H9 (cell line): ENCODE measurements at regions not wholly inside any gene's neighbourhood (a gene's known extent, or its start where the extent isn't known, plus 50 kb on each side); places are given as distances from the start of the nearest gene placed in this dataset.

Experiments
- DNase-seq: peaks from one replicate; pipeline ENCODE4 v3.0.0-alpha.2; 2017
- H2AFZ ChIP-seq: one replicate; pipeline ENCODE4 v1.6.1; 2013; ENCODE audit warnings: mild to moderate bottlenecking, low read length, control low read depth, moderate library complexity
- H2AK5ac ChIP-seq: 2 replicates; pipeline ENCODE4 v1.6.1; 2013; ENCODE audit warnings: low read length, control low read depth, mixed read lengths; ENCODE audit not compliant: insufficient read length
- H2BK120ac ChIP-seq: one replicate; pipeline ENCODE4 v1.6.1; 2013; ENCODE audit warnings: low read depth, mild to moderate bottlenecking, low read length, control low read depth, inconsistent platforms; ENCODE audit not compliant: poor library complexity, severe bottlenecking
- H2BK12ac ChIP-seq: 2 replicates; pipeline ENCODE4 v1.6.1; 2013; ENCODE audit warnings: low read length, control low read depth, mixed read lengths, low read depth; ENCODE audit not compliant: insufficient read length
- H2BK15ac ChIP-seq: 2 replicates; pipeline ENCODE4 v1.6.1; 2013; ENCODE audit warnings: low read depth, low read length, control low read depth
- H2BK20ac ChIP-seq: one replicate; pipeline ENCODE4 v1.6.1; 2013; ENCODE audit warnings: low read depth, mild to moderate bottlenecking, low read length, control low read depth, inconsistent platforms; ENCODE audit not compliant: poor library complexity, severe bottlenecking
- H2BK5ac ChIP-seq: 2 replicates; pipeline ENCODE4 v1.6.1; 2013; ENCODE audit warnings: low read length, control low read depth, mixed read lengths; ENCODE audit not compliant: insufficient read length
- H3K14ac ChIP-seq: 2 replicates; pipeline ENCODE4 v1.6.1; 2013; ENCODE audit warnings: low read length, control low read depth; ENCODE audit not compliant: insufficient read depth
- H3K18ac ChIP-seq: 2 replicates; pipeline ENCODE4 v1.6.1; 2013; ENCODE audit warnings: low read depth, mild to moderate bottlenecking, mixed read lengths, low read length, control low read depth; ENCODE audit not compliant: insufficient read length
- H3K23ac ChIP-seq: 2 replicates; pipeline ENCODE4 v1.6.1; 2013; ENCODE audit warnings: low read length, control low read depth, mixed read lengths, low read depth; ENCODE audit not compliant: insufficient read length
- H3K23me2 ChIP-seq: 2 replicates; pipeline ENCODE4 v1.6.1; 2013; ENCODE audit warnings: low read depth, mild to moderate bottlenecking, mixed read lengths, low read length, control low read depth; ENCODE audit not compliant: insufficient read length, poor library complexity, severe bottlenecking
- H3K27ac ChIP-seq: 2 replicates; pipeline ENCODE4 v1.5.1; 2013; ENCODE audit warnings: low read length, control low read depth, mixed read lengths, low read depth; ENCODE audit not compliant: insufficient read length
- H3K27me3 ChIP-seq: 2 replicates; pipeline ENCODE4 v1.6.1; 2013; ENCODE audit warnings: low read length, control low read depth, inconsistent platforms; ENCODE audit not compliant: insufficient read depth
- H3K4ac ChIP-seq: 2 replicates; pipeline ENCODE4 v1.6.1; 2013; ENCODE audit warnings: low read depth, mild to moderate bottlenecking, control low read depth, inconsistent platforms, low read length, moderate library complexity
- H3K4me1 ChIP-seq: 2 replicates; pipeline ENCODE4 v1.6.1; 2013; ENCODE audit warnings: low read length, control low read depth, inconsistent platforms; ENCODE audit not compliant: insufficient read depth
- H3K4me2 ChIP-seq: 2 replicates; pipeline ENCODE4 v1.6.1; 2013; ENCODE audit warnings: low read length, control low read depth, mixed read lengths; ENCODE audit not compliant: insufficient read length, insufficient read depth
- H3K56ac ChIP-seq: 2 replicates; pipeline ENCODE4 v1.6.1; 2013; ENCODE audit warnings: low read depth, mild to moderate bottlenecking, mixed read lengths, low read length, control low read depth; ENCODE audit not compliant: insufficient read length
- H3K79me1 ChIP-seq: 2 replicates; pipeline ENCODE4 v1.6.1; 2013; ENCODE audit warnings: low read depth, mild to moderate bottlenecking, moderate library complexity, low read length, control low read depth, inconsistent platforms; ENCODE audit not compliant: insufficient read depth, poor library complexity, severe bottlenecking
- H3K79me2 ChIP-seq: 2 replicates; pipeline ENCODE4 v1.6.1; 2013; ENCODE audit warnings: low read length, control low read depth, inconsistent platforms; ENCODE audit not compliant: insufficient read depth
- H3K9ac ChIP-seq: 2 replicates; pipeline ENCODE4 v1.6.1; 2013; ENCODE audit warnings: low read length, control low read depth, mixed read lengths; ENCODE audit not compliant: insufficient read length; ENCODE audit errors: extremely low read depth
- H3K9me3 ChIP-seq: one replicate; pipeline ENCODE4 v1.6.1; 2013; ENCODE audit warnings: low read depth, low read length, inconsistent platforms; ENCODE audit not compliant: control insufficient read depth
- H3T11ph ChIP-seq: one replicate; pipeline ENCODE4 v1.6.1; 2013; ENCODE audit warnings: mild to moderate bottlenecking, low read length, control low read depth, inconsistent platforms
- H4K20me1 ChIP-seq: one replicate; pipeline ENCODE4 v1.6.1; 2013; ENCODE audit not compliant: control insufficient read depth, insufficient read length, insufficient read depth
- H4K5ac ChIP-seq: 2 replicates; pipeline ENCODE4 v1.6.1; 2013; ENCODE audit warnings: low read depth, mild to moderate bottlenecking, mixed read lengths, low read length, control low read depth; ENCODE audit not compliant: insufficient read length
- H4K8ac ChIP-seq: replicated peaks from 2 replicates; pipeline ENCODE4 v1.6.1; 2013; ENCODE audit warnings: low read length, control low read depth, mixed read lengths, low read depth; ENCODE audit not compliant: insufficient read length
- H4K91ac ChIP-seq: 2 replicates; pipeline ENCODE4 v1.6.1; 2013; ENCODE audit warnings: low read depth, mild to moderate bottlenecking, moderate library complexity, mixed read lengths, low read length, control low read depth; ENCODE audit not compliant: insufficient read length
- H3K27ac Mint-ChIP-seq, 3 experiments: 2 replicates in 2 of 3; 3 replicates in 1 of 3; pipeline ENCODE4 v1.8.0; 2020 to 2021; ENCODE audit warnings: mixed read lengths in 3 of 3, mild to moderate bottlenecking in 1 of 3, moderate library complexity in 1 of 3
- H3K27me3 Mint-ChIP-seq: 2 replicates; pipeline ENCODE4 v1.8.0; 2021; ENCODE audit warnings: low read depth, mild to moderate bottlenecking, moderate library complexity, mixed read lengths
- H3K36me3 Mint-ChIP-seq, 3 experiments: 2 replicates in 2 of 3; 3 replicates in 1 of 3; pipeline ENCODE4 v1.8.0; 2020 to 2021; ENCODE audit warnings: low read depth in 3 of 3, mixed read lengths in 3 of 3; ENCODE audit not compliant: insufficient read depth in 1 of 3
- H3K4me1 Mint-ChIP-seq, 2 experiments: 2 replicates each; pipeline ENCODE4 v1.8.0; 2020; ENCODE audit warnings: mixed read lengths in 2 of 2
- H3K4me3 Mint-ChIP-seq, 2 experiments: 2 replicates in 1 of 2; 3 replicates in 1 of 2; pipeline ENCODE4 v1.8.0; 2020 to 2021; ENCODE audit warnings: mild to moderate bottlenecking in 2 of 2, mixed read lengths in 2 of 2, moderate library complexity in 1 of 2
- H3K9me3 Mint-ChIP-seq, 2 experiments: 2 replicates in 1 of 2; 3 replicates in 1 of 2; pipeline ENCODE4 v1.8.0; 2020; ENCODE audit warnings: mild to moderate bottlenecking in 2 of 2, mixed read lengths in 2 of 2, moderate library complexity in 1 of 2
- WGBS: extraction: QIAGEN DNeasy Blood & Tissue Kit; methylation state at CpG from one replicate; pipeline ENCODE4 v1.1.7; 2013; ENCODE audit warnings: missing lambda C conversion rate, low lambda C conversion rate, mixed read lengths; ENCODE audit not compliant: insufficient read length; ENCODE audit errors: extremely low coverage; 5-methylcytosine and 5-hydroxymethylcytosine counted together
- TF ChIP-seq, protein P1 (sequence below): fragments of 200-600 bp; sonication (generic); conservative IDR thresholded peaks from 3 replicates; pipeline ENCODE4 v1.8.0; 2021; ENCODE audit warnings: antibody characterized with exemption, mild to moderate bottlenecking

DNA sequence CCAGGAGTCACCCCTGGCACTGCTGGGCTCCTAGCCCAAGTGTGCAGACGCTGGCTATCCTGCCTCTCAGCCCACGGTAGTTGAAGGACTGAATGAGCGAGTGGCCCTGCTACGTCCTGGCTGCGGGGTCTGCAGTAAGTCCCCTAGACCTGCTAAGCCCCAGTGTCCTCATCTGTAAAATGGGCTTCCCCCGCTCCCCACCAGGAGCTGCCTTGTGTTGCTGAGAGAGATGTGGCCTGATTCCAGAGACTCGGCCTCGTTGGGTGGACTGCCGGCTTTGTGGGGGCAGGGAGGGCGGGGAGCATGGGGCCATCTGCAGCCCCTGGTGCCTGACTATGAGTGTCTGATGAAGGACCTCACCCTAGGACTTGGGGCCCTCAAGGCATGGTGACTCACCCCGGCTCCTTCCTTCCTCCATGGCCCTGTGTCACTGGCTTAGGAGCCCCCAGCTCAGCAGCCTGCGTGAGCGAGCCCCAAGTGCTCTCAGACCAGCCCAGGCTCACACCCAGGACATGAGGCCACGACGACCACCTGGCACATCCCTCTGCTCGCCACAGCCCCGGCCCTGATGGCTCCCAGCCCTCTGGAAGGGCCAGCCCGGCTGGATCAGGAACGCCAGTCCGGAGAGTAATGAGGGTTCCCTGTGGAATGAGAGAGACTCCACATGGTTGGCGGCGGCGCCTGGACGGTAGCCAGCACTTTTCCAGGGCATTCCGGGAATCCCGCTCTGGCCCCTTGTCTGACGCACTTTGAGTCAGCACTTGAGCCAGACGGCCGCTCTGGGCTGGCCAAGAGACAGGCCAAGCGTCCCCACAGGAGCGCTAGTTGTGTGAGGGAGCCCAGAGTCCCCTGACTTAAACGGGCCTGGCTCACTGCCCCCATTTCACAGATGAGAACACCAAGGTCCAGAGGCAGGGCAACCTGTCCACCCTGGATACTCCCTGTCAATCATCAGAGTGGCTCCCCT, 50.5 kb upstream of the SHISAL1 start:
- no peak overlapping the region for H3T11ph ChIP-seq
- no peak overlapping the region for H3K4ac ChIP-seq
- H3K27ac Mint-ChIP-seq: no peak overlapping the region
- TF ChIP-seq, protein P1, sequence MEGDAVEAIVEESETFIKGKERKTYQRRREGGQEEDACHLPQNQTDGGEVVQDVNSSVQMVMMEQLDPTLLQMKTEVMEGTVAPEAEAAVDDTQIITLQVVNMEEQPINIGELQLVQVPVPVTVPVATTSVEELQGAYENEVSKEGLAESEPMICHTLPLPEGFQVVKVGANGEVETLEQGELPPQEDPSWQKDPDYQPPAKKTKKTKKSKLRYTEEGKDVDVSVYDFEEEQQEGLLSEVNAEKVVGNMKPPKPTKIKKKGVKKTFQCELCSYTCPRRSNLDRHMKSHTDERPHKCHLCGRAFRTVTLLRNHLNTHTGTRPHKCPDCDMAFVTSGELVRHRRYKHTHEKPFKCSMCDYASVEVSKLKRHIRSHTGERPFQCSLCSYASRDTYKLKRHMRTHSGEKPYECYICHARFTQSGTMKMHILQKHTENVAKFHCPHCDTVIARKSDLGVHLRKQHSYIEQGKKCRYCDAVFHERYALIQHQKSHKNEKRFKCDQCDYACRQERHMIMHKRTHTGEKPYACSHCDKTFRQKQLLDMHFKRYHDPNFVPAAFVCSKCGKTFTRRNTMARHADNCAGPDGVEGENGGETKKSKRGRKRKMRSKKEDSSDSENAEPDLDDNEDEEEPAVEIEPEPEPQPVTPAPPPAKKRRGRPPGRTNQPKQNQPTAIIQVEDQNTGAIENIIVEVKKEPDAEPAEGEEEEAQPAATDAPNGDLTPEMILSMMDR: no peak
- no peak overlapping the region for H3K56ac ChIP-seq
- H2AFZ ChIP-seq: no peak overlapping the region
- no peak overlapping the region for H3K9ac ChIP-seq
- H4K8ac ChIP-seq: no peak overlapping the region
- no peak overlapping the region for H2BK120ac ChIP-seq
- no peak for DNase-seq
- no peak overlapping the region for H3K27ac ChIP-seq
- no peak overlapping the region for H2BK20ac ChIP-seq
- H3K14ac ChIP-seq: peak overlapping the region; percentile 32; the same call in 1 of the 2 replicates
- no peak overlapping the region for H4K91ac ChIP-seq
- H3K4me3 Mint-ChIP-seq: no peak overlapping the region
- no peaks in the 10 kb centered on the region for H3K9me3 ChIP-seq
- no peaks in the 10 kb centered on the region for H4K20me1 ChIP-seq
- no peaks in the 10 kb centered on the region for H3K23me2 ChIP-seq
- H3K4me1 ChIP-seq: no peaks in the 10 kb centered on the region
- no peaks in the 10 kb centered on the region for H3K79me1 ChIP-seq
- H4K5ac ChIP-seq: no peak overlapping the region
- no peak overlapping the region for H2BK12ac ChIP-seq
- no peak overlapping the region for H2BK5ac ChIP-seq
- H3K18ac ChIP-seq: peak overlapping the region; percentile 34
- WGBS: no CpG with 5 or more reads among the region's 32 CpGs
- peaks cover 0 to 16% of the 10 kb centered on the region in 2 experiments; a peak in 2 of 4 replicates for H3K4me1 Mint-ChIP-seq
- no peaks in the 10 kb centered on the region for H3K79me2 ChIP-seq
- H3K4me2 ChIP-seq: no peak overlapping the region
- no peak overlapping the region for H2AK5ac ChIP-seq
- H3K27me3 ChIP-seq: no peaks in the 10 kb centered on the region
- no peak overlapping the region for H3K23ac ChIP-seq
- H2BK15ac ChIP-seq: no peak overlapping the region
- H3K36me3 Mint-ChIP-seq: no peaks in the 10 kb centered on the region
- peaks cover 2% of the 10 kb centered on the region for H3K27me3 Mint-ChIP-seq
- no peaks in the 10 kb centered on the region for H3K9me3 Mint-ChIP-seq
